Trophoblast cell (in vitro differentiated cells and primary cell): ENCODE measurements at regions not wholly inside any gene's neighbourhood (a gene's known extent, or its start where the extent isn't known, plus 50 kb on each side); places are given as distances from the start of the nearest gene placed in this dataset.

Source experiments
- DNase-seq, 2 donors: peaks; one replicate each; pipeline ENCODE4 v3.0.0-alpha.2; 2016
- H2AFZ ChIP-seq: 2 replicates; pipeline ENCODE4 v1.6.1; 2013; ENCODE audit warnings: low read length, moderate library complexity, mild to moderate bottlenecking; ENCODE audit not compliant: insufficient read depth, poor library complexity
- H2AK5ac ChIP-seq: 2 replicates; pipeline ENCODE4 v1.6.1; 2013; ENCODE audit warnings: mild to moderate bottlenecking, low read length
- H2BK120ac ChIP-seq: 2 replicates; pipeline ENCODE4 v1.6.1; 2013; ENCODE audit warnings: low read length, mild to moderate bottlenecking, moderate library complexity; ENCODE audit not compliant: insufficient read depth, poor library complexity
- H2BK12ac ChIP-seq: 2 replicates; pipeline ENCODE4 v1.6.1; 2013; ENCODE audit warnings: mild to moderate bottlenecking, low read length, moderate library complexity
- H2BK5ac ChIP-seq: 2 replicates; pipeline ENCODE4 v1.6.1; 2013; ENCODE audit warnings: low read length, low read depth, moderate library complexity, mild to moderate bottlenecking; ENCODE audit not compliant: poor library complexity
- H3K14ac ChIP-seq: 2 replicates; pipeline ENCODE4 v1.6.1; 2013; ENCODE audit warnings: mild to moderate bottlenecking, low read length
- H3K18ac ChIP-seq: 2 replicates; pipeline ENCODE4 v1.6.1; 2013; ENCODE audit warnings: mild to moderate bottlenecking, low read length
- H3K23ac ChIP-seq: 2 replicates; pipeline ENCODE4 v1.6.1; 2013; ENCODE audit warnings: low read length
- H3K27ac ChIP-seq: 2 replicates; pipeline ENCODE4 v1.5.1; 2013; ENCODE audit warnings: low read depth, mild to moderate bottlenecking, inconsistent platforms, low read length, moderate library complexity
- H3K27me3 ChIP-seq: 2 replicates; pipeline ENCODE4 v1.6.1; 2013; ENCODE audit warnings: inconsistent platforms, mild to moderate bottlenecking, low read length, moderate library complexity; ENCODE audit not compliant: insufficient read depth
- H3K36me3 ChIP-seq, 2 experiments: 1 replicate in 1 of 2; 2 replicates in 1 of 2; pipeline ENCODE4 v1.6.1; 2013; ENCODE audit warnings: low read length in 2 of 2, mild to moderate bottlenecking in 2 of 2, moderate library complexity in 1 of 2; ENCODE audit not compliant: insufficient read depth in 2 of 2, control insufficient read depth in 1 of 2
- H3K4ac ChIP-seq: 2 replicates; pipeline ENCODE4 v1.6.1; 2013; ENCODE audit warnings: low read depth, mild to moderate bottlenecking, low read length, moderate library complexity
- H3K4me1 ChIP-seq, 2 experiments: 1 replicate in 1 of 2; 2 replicates in 1 of 2; pipeline ENCODE4 v1.6.1; 2013; ENCODE audit warnings: low read length in 2 of 2, mild to moderate bottlenecking in 2 of 2, moderate library complexity in 1 of 2; ENCODE audit not compliant: insufficient read depth in 2 of 2, control insufficient read depth in 1 of 2
- H3K4me2 ChIP-seq: 2 replicates; pipeline ENCODE4 v1.6.1; 2013; ENCODE audit warnings: inconsistent platforms, mild to moderate bottlenecking, low read length, moderate library complexity
- H3K4me3 ChIP-seq: 2 replicates; pipeline ENCODE4 v1.5.1; 2013; ENCODE audit warnings: mild to moderate bottlenecking, low read depth, low read length, inconsistent platforms
- H3K79me1 ChIP-seq: one replicate; pipeline ENCODE4 v1.6.1; 2013; ENCODE audit warnings: low read length
- H3K79me2 ChIP-seq: 2 replicates; pipeline ENCODE4 v1.6.1; 2013; ENCODE audit warnings: low read length, mild to moderate bottlenecking; ENCODE audit not compliant: control insufficient read depth, insufficient read depth, poor library complexity
- H3K9ac ChIP-seq: 2 replicates; pipeline ENCODE4 v1.6.1; 2013; ENCODE audit warnings: mild to moderate bottlenecking, low read length
- H3K9me3 ChIP-seq: 2 replicates; pipeline ENCODE4 v1.6.1; 2013; ENCODE audit warnings: low read depth, mild to moderate bottlenecking, control low read depth, inconsistent platforms, low read length; ENCODE audit not compliant: insufficient read depth
- H4K12ac ChIP-seq: 2 replicates; pipeline ENCODE4 v1.6.1; 2013; ENCODE audit warnings: low read depth, mild to moderate bottlenecking, low read length, moderate library complexity
- H4K8ac ChIP-seq: 2 replicates; pipeline ENCODE4 v1.6.1; 2013; ENCODE audit warnings: low read depth, mild to moderate bottlenecking, low read length, moderate library complexity
- H4K91ac ChIP-seq: one replicate; pipeline ENCODE4 v1.6.1; 2013; ENCODE audit warnings: low read depth, mild to moderate bottlenecking, low read length, moderate library complexity
- WGBS: extraction: QIAGEN DNeasy Blood & Tissue Kit; methylation state at CpG from one replicate; pipeline ENCODE4 v1.1.7; 2013; ENCODE audit warnings: missing lambda C conversion rate; ENCODE audit not compliant: insufficient read length, insufficient coverage; ENCODE audit errors: extremely low coverage; 5-methylcytosine and 5-hydroxymethylcytosine counted together

DNA sequence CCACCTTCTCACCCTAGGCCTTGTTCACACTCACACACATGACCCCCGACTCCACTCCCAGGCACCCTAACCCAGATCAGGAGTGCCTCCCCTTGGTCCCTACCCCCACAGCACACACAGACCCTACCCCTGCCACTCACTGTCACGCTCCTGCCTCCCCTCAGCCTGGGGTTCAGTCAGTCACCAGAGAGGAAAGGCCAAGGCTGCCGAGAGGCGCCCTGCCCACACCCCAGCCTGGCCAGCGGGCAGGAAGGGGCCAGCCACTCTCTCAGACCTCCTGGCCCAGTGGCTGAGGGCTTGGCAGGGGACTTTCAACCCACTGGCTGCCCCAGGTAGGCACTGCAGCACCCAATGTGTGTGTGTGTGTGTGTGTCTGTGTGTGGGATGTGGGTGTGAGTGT is 122.4 kb upstream of the MVB12B start:
- no peak overlapping the region for H2BK12ac ChIP-seq
- no peak overlapping the region for H2AK5ac ChIP-seq
- no peak overlapping the region for H4K8ac ChIP-seq
- H3K18ac ChIP-seq = no peak overlapping the region
- H3K9me3 ChIP-seq = peaks cover 4% of the 10 kb centered on the region
- H3K27ac ChIP-seq = no peak overlapping the region
- no peaks in the 10 kb centered on the region for H3K79me1 ChIP-seq
- H3K4ac ChIP-seq = no peak overlapping the region
- H3K9ac ChIP-seq = no peak overlapping the region
- H4K91ac ChIP-seq = no peak overlapping the region
- H3K14ac ChIP-seq = no peak overlapping the region
- no peaks in the 10 kb centered on the region for H3K79me2 ChIP-seq
- no CpG with 5 or more reads among the region's 5 CpGs for WGBS
- H2BK5ac ChIP-seq = no peak overlapping the region
- no peak for DNase-seq
- H3K4me1 ChIP-seq = no peaks in the 10 kb centered on the region
- no peak overlapping the region for H3K4me2 ChIP-seq
- no peak overlapping the region for H2BK120ac ChIP-seq
- no peak overlapping the region for H4K12ac ChIP-seq
- no peaks in the 10 kb centered on the region for H3K27me3 ChIP-seq
- H3K23ac ChIP-seq = no peak overlapping the region
- H2AFZ ChIP-seq = no peak overlapping the region
- H3K4me3 ChIP-seq = peak overlapping the region; percentile 20
- no peaks in the 10 kb centered on the region for H3K36me3 ChIP-seq

DNA sequence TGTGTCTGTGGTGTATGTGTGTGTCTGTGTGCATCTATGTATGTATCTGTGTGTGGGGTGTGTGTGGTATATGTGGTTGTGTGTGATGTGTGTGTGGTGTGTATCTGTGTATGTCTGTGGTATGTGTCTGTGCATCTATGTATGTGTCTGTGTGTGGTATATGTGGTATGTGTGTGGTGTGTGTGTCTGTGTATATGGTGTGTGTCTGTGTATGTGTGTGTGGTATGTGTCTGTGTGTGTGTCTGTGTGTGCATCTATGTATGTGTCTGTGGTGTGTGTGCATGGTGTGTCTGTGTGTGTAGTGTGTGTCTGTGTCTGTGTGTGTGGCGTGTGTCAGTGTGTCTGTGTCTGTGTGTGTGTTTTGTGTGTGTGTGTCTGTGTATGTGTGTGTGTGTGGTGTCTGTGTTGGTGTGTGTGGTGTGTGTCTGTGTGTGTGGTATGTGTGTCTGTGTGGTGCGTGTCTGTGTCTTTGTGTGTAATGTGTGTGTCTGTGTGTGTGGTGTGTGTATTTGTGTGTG is 121.9 kb upstream of the MVB12B start:
- no peak overlapping the region for H4K8ac ChIP-seq

DNA sequence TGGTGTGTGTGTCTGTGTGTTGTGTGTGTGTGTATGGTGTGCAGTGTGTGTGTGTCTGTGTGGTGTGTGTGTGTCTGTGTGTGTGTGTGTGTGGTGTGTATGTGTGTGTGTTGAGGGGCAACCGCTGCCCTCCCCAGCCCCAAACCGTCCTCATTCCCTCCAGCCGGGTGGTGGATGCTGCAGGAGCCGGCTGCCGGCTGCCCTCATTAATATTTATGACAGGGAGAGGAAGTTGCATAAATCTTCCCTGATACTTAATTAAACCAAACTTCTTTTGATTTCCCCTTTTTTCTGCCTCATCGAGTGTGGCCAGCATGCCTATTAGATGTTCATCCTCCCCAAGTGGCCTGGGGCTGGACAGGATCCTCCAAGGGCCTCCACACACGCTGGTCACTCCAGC is 121.4 kb upstream of the MVB12B start:
- H3K4me2 ChIP-seq = no peak overlapping the region
- H2BK5ac ChIP-seq = no peak overlapping the region
- no peak overlapping the region for H4K91ac ChIP-seq
- H2AK5ac ChIP-seq = no peak overlapping the region
- H3K23ac ChIP-seq = no peak overlapping the region
- H3K27ac ChIP-seq = no peak overlapping the region
- H3K4ac ChIP-seq = no peak overlapping the region
- no peak overlapping the region for H3K14ac ChIP-seq
- no peak overlapping the region for H2BK12ac ChIP-seq
- no peak for DNase-seq
- H2AFZ ChIP-seq = no peak overlapping the region
- H3K79me2 ChIP-seq = no peaks in the 10 kb centered on the region
- H4K12ac ChIP-seq = no peak overlapping the region
- H4K8ac ChIP-seq = no peak overlapping the region
- peak overlapping the region; percentile 54 for H3K4me3 ChIP-seq
- H3K4me1 ChIP-seq = no peaks in the 10 kb centered on the region
- H3K36me3 ChIP-seq = no peaks in the 10 kb centered on the region
- H3K27me3 ChIP-seq = no peaks in the 10 kb centered on the region
- H3K79me1 ChIP-seq = no peaks in the 10 kb centered on the region
- no peak overlapping the region for H3K18ac ChIP-seq
- WGBS = no CpG with 5 or more reads among the region's 7 CpGs
- H2BK120ac ChIP-seq = no peak overlapping the region
- H3K9me3 ChIP-seq = peaks cover 4% of the 10 kb centered on the region
- H3K9ac ChIP-seq = no peak overlapping the region

More for the DNA sequence above, 121.9 kb upstream of the MVB12B start:
- H3K18ac ChIP-seq = no peak overlapping the region
- no peak overlapping the region for H3K27ac ChIP-seq
- no peak overlapping the region for H4K91ac ChIP-seq
- H3K9ac ChIP-seq = no peak overlapping the region
- no peak overlapping the region for H2BK12ac ChIP-seq
- H3K14ac ChIP-seq = no peak overlapping the region
- H3K4me2 ChIP-seq = no peak overlapping the region
- peak overlapping the region; percentile 54 for H3K4me3 ChIP-seq
- H2AK5ac ChIP-seq = no peak overlapping the region
- no peaks in the 10 kb centered on the region for H3K4me1 ChIP-seq
- H3K4ac ChIP-seq = no peak overlapping the region
- H3K23ac ChIP-seq = no peak overlapping the region
- no peak overlapping the region for H4K12ac ChIP-seq
- H3K27me3 ChIP-seq = no peaks in the 10 kb centered on the region
- WGBS = no CpG with 5 or more reads among the region's 2 CpGs
- no peak overlapping the region for H2BK120ac ChIP-seq
- no peaks in the 10 kb centered on the region for H3K79me2 ChIP-seq
- H3K9me3 ChIP-seq = peaks cover 4% of the 10 kb centered on the region
- no peak overlapping the region for H2AFZ ChIP-seq
- H2BK5ac ChIP-seq = no peak overlapping the region
- H3K79me1 ChIP-seq = no peaks in the 10 kb centered on the region
- H3K36me3 ChIP-seq = no peaks in the 10 kb centered on the region
- no peak for DNase-seq

- H3K4me1 ChIP-seq = no peaks in the 10 kb centered on the region
- no peak overlapping the region for H3K4me2 ChIP-seq
- no peak overlapping the region for H2BK12ac ChIP-seq
- no peak overlapping the region for H4K91ac ChIP-seq
- no peak overlapping the region for H4K8ac ChIP-seq
- H2AFZ ChIP-seq = no peak overlapping the region
- no peak overlapping the region for H3K14ac ChIP-seq
- H3K27ac ChIP-seq = no peak overlapping the region
- no peaks in the 10 kb centered on the region for H3K79me2 ChIP-seq
- no CpG with 5 or more reads among the region's 22 CpGs for WGBS
- no peaks in the 10 kb centered on the region for H3K27me3 ChIP-seq
- H2AK5ac ChIP-seq = no peak overlapping the region
- H3K4me3 ChIP-seq = no peak overlapping the region
- H2BK120ac ChIP-seq = no peak overlapping the region
- no peak overlapping the region for H3K9ac ChIP-seq
- H3K79me1 ChIP-seq = no peaks in the 10 kb centered on the region
- H2BK5ac ChIP-seq = no peak overlapping the region
- H4K12ac ChIP-seq = no peak overlapping the region
- no peaks in the 10 kb centered on the region for H3K36me3 ChIP-seq
- peaks cover 4% of the 10 kb centered on the region for H3K9me3 ChIP-seq
- H3K23ac ChIP-seq = no peak overlapping the region
- H3K18ac ChIP-seq = no peak overlapping the region
- no peak overlapping the region for H3K4ac ChIP-seq
- no peak for DNase-seq
Observed at GRCh38 chr9:126205845-126206498, 120.7 kb upstream of the MVB12B start.
